K562 (cell line): ENCODE measurements at regions not wholly inside any gene's neighbourhood (a gene's known extent, or its start where the extent isn't known, plus 50 kb on each side); places are given as distances from the start of the nearest gene placed in this dataset.

Source experiments
- ATAC-seq: fragments of 200-7000 bp; cut with Tn5 transposase; 3 replicates; pipeline ENCODE4 v1.9.1; 2020; ENCODE audit warnings: moderate library complexity
- BruUV-seq: library from RNA; stranded (reverse); fragments of 400-500 nt; replicated peaks from 2 replicates; lab custom pipeline; 2021; lab: Mats Ljungman, UMichigan
- CTCF ChIA-PET: fragments of 300-600 bp; formaldehyde crosslinking; extraction: SDS; loops from one replicate; lab custom pipeline; 2021; ENCODE audit warnings: low intra/inter-chr PET ratio; lab: Yijun Ruan, JAX
- POLR2A ChIA-PET: fragments of 300-600, 350-650 bp; sonication (Branson Sonifier 250); formaldehyde crosslinking; extraction: SDS; loops from one replicate; lab custom pipeline; 2021; ENCODE audit warnings: antibody characterized with exemption, inconsistent platforms; lab: Yijun Ruan, JAX
- DNase-seq, 4 experiments: peaks; one replicate each; pipeline versions ENCODE4 v3.0.0 to v3.0.0-alpha.2; 2011 to 2018; ENCODE audit warnings: low spot score in 3 of 4, mixed read lengths in 3 of 4; ENCODE audit errors: extremely low read depth in 1 of 4
- FAIRE-seq: peaks from 2 replicates; lab custom pipeline; 2011; peaks lifted over from hg19 to GRCh38; lab: Jason Lieb, UNC
- H2AFZ ChIP-seq: 2 replicates; pipeline ENCODE4 v1.6.0; 2011; ENCODE audit warnings: low read depth, low read length, control low read depth, inconsistent platforms
- H3K27ac ChIP-seq: fragments of 200-600 bp; 3 replicates; pipeline ENCODE4 v1.8.0; 2011; ENCODE audit warnings: low read depth, mild to moderate bottlenecking, control low read depth, inconsistent platforms, low read length, moderate library complexity, mixed read lengths; ENCODE audit errors: extremely low read depth
- H3K27me3 ChIP-seq, 2 experiments: fragments of 300-600 bp in 1 of 2; 2 replicates in 1 of 2; 3 replicates in 1 of 2; pipeline versions ENCODE4 v1.6.0 to v1.8.0; 2011; ENCODE audit warnings: inconsistent platforms in 2 of 2, low read length in 2 of 2, mild to moderate bottlenecking in 1 of 2, mixed read lengths in 1 of 2, moderate library complexity in 1 of 2; ENCODE audit not compliant: control insufficient read depth in 2 of 2, insufficient read depth in 2 of 2
- H3K36me3 ChIP-seq: fragments of 300-600 bp; 3 replicates; pipeline ENCODE4 v1.8.0; 2011; ENCODE audit warnings: mild to moderate bottlenecking, low read length, inconsistent platforms; ENCODE audit not compliant: control insufficient read depth, insufficient read depth
- H3K4me1 ChIP-seq, 2 experiments: fragments of 200-600 bp in 1 of 2; replicated peaks in 1 of 2; 2 replicates in 1 of 2; 3 replicates in 1 of 2; pipeline versions ENCODE4 v1.5.1 to v1.8.0; 2011; ENCODE audit warnings: inconsistent platforms in 2 of 2, low read length in 2 of 2, mild to moderate bottlenecking in 1 of 2, mixed read lengths in 1 of 2, moderate library complexity in 1 of 2; ENCODE audit not compliant: control insufficient read depth in 2 of 2, insufficient read depth in 2 of 2
- H3K4me2 ChIP-seq: 2 replicates; pipeline ENCODE4 v1.6.1; 2011; ENCODE audit warnings: low read length, control low read depth, inconsistent platforms, mixed read lengths; ENCODE audit not compliant: insufficient read depth
- H3K4me3 ChIP-seq: fragments of 200-600 bp; sonication (generic), shearing (Covaris generic); 2 replicates; pipeline ENCODE4 v1.5.1; 2016; ENCODE audit warnings: control low read depth, inconsistent platforms
- H3K79me2 ChIP-seq: fragments of 200-600 bp; 3 replicates; pipeline ENCODE4 v1.8.0; 2011; ENCODE audit warnings: low read length, inconsistent platforms; ENCODE audit not compliant: control insufficient read depth, insufficient read depth
- H3K9ac ChIP-seq, 2 experiments: 2 replicates each; pipeline versions ENCODE4 v1.6.0 to v1.6.1; 2011; ENCODE audit warnings: low read depth in 2 of 2, low read length in 2 of 2, control low read depth in 1 of 2, inconsistent platforms in 1 of 2, mild to moderate bottlenecking in 1 of 2, mixed read lengths in 1 of 2; ENCODE audit not compliant: insufficient read depth in 1 of 2
- H3K9me1 ChIP-seq: one replicate; pipeline ENCODE4 v1.6.0; 2011; ENCODE audit warnings: inconsistent platforms, mild to moderate bottlenecking, low read length, moderate library complexity; ENCODE audit not compliant: control insufficient read depth, insufficient read depth
- H3K9me3 ChIP-seq: replicated peaks from 2 replicates; pipeline ENCODE4 v1.5.1; 2011; ENCODE audit warnings: low read depth, low read length, inconsistent platforms; ENCODE audit not compliant: control insufficient read depth, insufficient read depth
- H4K20me1 ChIP-seq: replicated peaks from 2 replicates; pipeline ENCODE4 v1.6.1; 2011; ENCODE audit warnings: low read length, inconsistent platforms, mixed read lengths; ENCODE audit not compliant: control insufficient read depth, insufficient read depth
- CAMTA2 ChIP-seq: fragments of 250-450 bp; sonication (Bioruptor Pico); conservative IDR thresholded peaks from 2 replicates; pipeline ENCODE4 v1.5.1; 2022
- COPS2 ChIP-seq: fragments of 450-650 bp; conservative IDR thresholded peaks from 2 replicates; pipeline ENCODE4 v1.6.1; 2016; ENCODE audit warnings: mild to moderate bottlenecking, moderate library complexity
- CREB3L1 ChIP-seq: fragments of 450-650 bp; IDR thresholded peaks from 2 replicates; pipeline ENCODE4 v1.6.1; 2014; ENCODE audit warnings: low read depth, mild to moderate bottlenecking, moderate library complexity, borderline replicate concordance
- FOXA1 ChIP-seq: fragments of 450-650 bp; IDR thresholded peaks from 2 replicates; pipeline ENCODE4 v1.6.1; 2016; ENCODE audit warnings: mild to moderate bottlenecking, borderline replicate concordance
- HLTF ChIP-seq: fragments of 450-650 bp; IDR thresholded peaks from 2 replicates; pipeline ENCODE4 v1.6.1; 2016
- MLLT1 ChIP-seq, 2 experiments: fragments of 450-650 bp; IDR thresholded peaks; 2 replicates each; pipeline ENCODE4 v1.6.1; 2016
- NFE2 ChIP-seq: IDR thresholded peaks from 2 replicates; pipeline ENCODE4 v1.6.1; 2014; ENCODE audit warnings: antibody characterized with exemption, low read depth
- PHF20 ChIP-seq: fragments of 450-650 bp; IDR thresholded peaks from 2 replicates; pipeline ENCODE4 v1.6.1; 2018; ENCODE audit not compliant: partially characterized antibody
- PURB ChIP-seq: sonication (generic); formaldehyde crosslinking; IDR thresholded peaks from 2 replicates; pipeline ENCODE4 v1.9.0; 2021; ENCODE audit warnings: low read depth, mild to moderate bottlenecking, missing genetic modification reagents
- SMAD1 ChIP-seq: fragments of 150-350 bp; IDR thresholded peaks from 2 replicates; pipeline ENCODE4 v1.6.1; 2014; ENCODE audit warnings: low read length, low read depth; ENCODE audit not compliant: partially characterized antibody
- WGBS: fragments of 100-300 bp; shearing (Covaris generic); methylation state at CpG from one replicate; pipeline ENCODE4 v1.1.6; 2016; ENCODE audit warnings: low coverage, mixed read lengths; ENCODE audit not compliant: insufficient coverage; ENCODE audit errors: missing lambda C conversion rate; 5-methylcytosine and 5-hydroxymethylcytosine counted together
- in situ Hi-C: fragments of 300-500 bp; cut with MboI; formaldehyde crosslinking; loops from 4 replicates; pipeline ENCODE4 v1.15.0; 2018; ENCODE audit warnings: inconsistent platforms, mixed read lengths
- intact Hi-C: fragments of 100-400 bp; cut with micrococcal nuclease; formaldehyde crosslinking; loops from 2 replicates; pipeline ENCODE4 v1.14.2; 2022

GRCh38 chr7:46654546-46655443 is 733.7 kb upstream of the IGFBP3 start:
- FAIRE-seq (no peak), ATAC-seq (no peak)
- CTCF ChIA-PET: no interaction called here
- no peaks in the 10 kb centered on the region for H3K9me3 ChIP-seq
- no peak overlapping the region for H3K27ac ChIP-seq
- H3K4me2 ChIP-seq: no peak overlapping the region
- H3K9ac ChIP-seq: no peak overlapping the region
- no peaks in the 10 kb centered on the region for H3K4me1 ChIP-seq
- intact Hi-C loops: no loop called here
- POLR2A ChIA-PET: no interaction called here
- no peaks in the 10 kb centered on the region for H4K20me1 ChIP-seq
- H3K79me2 ChIP-seq: no peaks in the 10 kb centered on the region
- BruUV-seq: no TSS peak
- H3K27me3 ChIP-seq: no peaks in the 10 kb centered on the region
- TF ChIP-seq SMAD1 (no peak), PHF20 (no peak), PURB (CRISPR knock-in tag) (no peak), FOXA1 (no peak), CAMTA2 (CRISPR knock-in tag) (no peak), HLTF (no peak)
- TF ChIP-seq, all 486 proteins: peak for 0
- Histone ChIP-seq H2AFZ (no peak overlapping the region), H3K9me1 (no peaks in the 10 kb centered on the region), H3K36me3 (no peaks in the 10 kb centered on the region), H3K4me3 (no peak overlapping the region)
- in situ Hi-C loops: no loop called here
- no peak for DNase-seq
- WGBS: 0% methylated on average over 1 of the region's 1 CpG

DNA sequence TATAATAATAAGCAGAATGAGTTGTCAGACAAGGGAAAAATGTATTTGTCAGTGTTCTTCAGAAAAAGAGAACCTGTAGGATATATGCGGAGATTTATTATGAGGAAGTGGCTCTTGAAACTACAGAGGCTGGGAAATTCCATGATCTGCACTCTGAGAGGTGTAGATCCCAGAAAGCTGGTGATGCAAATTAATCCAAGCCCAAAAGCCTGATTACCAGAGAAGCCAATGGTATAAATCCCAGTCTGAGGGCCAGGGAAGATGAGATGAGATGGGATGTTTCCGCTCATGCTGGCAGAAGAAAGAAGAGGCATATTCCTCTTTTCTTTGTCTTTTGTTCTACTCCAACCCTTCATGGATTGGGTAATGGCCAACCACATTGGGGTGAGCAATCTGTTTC is 732.8 kb upstream of the IGFBP3 start:
- no peak overlapping the region for H2AFZ ChIP-seq
- DNase-seq (no peak), ATAC-seq (no peak), FAIRE-seq (no peak)
- no peak overlapping the region for H3K9ac ChIP-seq
- WGBS: 3% methylated on average over 2 of the region's 2 CpGs
- no TSS peak for BruUV-seq
- no peaks in the 10 kb centered on the region for H3K4me1 ChIP-seq
- H3K9me3 ChIP-seq: no peaks in the 10 kb centered on the region
- in situ Hi-C loops: no loop called here
- intact Hi-C loops: no loop called here
- no peaks in the 10 kb centered on the region for H3K27me3 ChIP-seq
- no peaks in the 10 kb centered on the region for H3K9me1 ChIP-seq
- H3K4me2 ChIP-seq: no peak overlapping the region
- H3K4me3 ChIP-seq: no peak overlapping the region
- CTCF ChIA-PET: no interaction called here
- H3K36me3 ChIP-seq: no peaks in the 10 kb centered on the region
- no peaks in the 10 kb centered on the region for H4K20me1 ChIP-seq
- H3K27ac ChIP-seq: no peak overlapping the region
- H3K79me2 ChIP-seq: no peaks in the 10 kb centered on the region
- POLR2A ChIA-PET: no interaction called here
- TF ChIP-seq MLLT1 (IDR thresholded peaks at IDR 0.05) (no peak), CREB3L1 (no peak), NFE2 (no peak), COPS2 (no peak)
